ENCODE measurements at regions not wholly inside any gene's neighbourhood (a gene's known extent, or its start where the extent isn't known, plus 50 kb on each side); places are given as distances from the start of the nearest gene placed in this dataset.

DNA sequence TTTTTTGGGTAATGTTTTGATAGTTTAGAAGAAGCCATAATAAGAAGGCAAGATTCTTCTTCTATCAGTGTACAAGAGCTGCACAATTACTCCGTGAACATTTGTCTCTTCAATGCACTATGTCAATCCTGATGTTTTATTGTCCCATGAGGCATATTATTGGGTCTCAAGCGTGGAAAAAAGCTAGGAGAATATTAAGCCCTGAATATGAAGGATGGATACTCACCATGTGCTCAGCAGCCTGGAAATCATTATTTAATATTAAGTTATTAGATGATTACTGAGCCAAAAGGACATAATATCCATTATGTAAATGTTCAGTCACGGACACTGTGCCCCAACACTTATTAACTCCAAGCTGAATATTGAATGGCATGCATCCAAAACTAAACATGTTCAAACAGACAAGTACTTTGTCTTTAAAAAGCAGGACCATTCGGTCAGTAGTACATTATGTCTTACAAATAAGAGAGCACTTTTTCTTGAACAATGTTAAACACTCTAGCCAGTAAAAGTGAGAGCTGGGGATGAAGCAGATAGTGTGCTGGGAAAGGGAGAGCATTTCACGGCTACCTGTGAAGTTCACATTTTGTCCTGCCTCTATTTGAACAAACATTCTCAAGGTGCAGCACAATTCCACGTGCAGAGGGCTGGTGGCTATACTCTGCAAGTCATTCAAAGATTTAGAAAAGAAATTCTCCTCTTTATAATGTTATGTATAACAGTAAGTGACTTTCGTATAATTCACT, 70.6 kb upstream of the CNR1 start:
- no peak for TF ChIP-seq CTCF (IDR thresholded peaks at IDR 0.05; ENCODE audit: insufficient read depth, low read length, poor library complexity, severe bottlenecking)
- H3K27me3 ChIP-seq (ENCODE audit: control insufficient read depth, insufficient read depth, low read length), result no peaks in the 10 kb centered on the region
- H3K36me3 ChIP-seq (ENCODE audit: control insufficient read depth, insufficient read depth, low read length), result no peaks in the 10 kb centered on the region
- no peak for DNase-seq (ENCODE audit: low read depth)
- H3K4me3 ChIP-seq (ENCODE audit: low read depth, low read length), result no peak overlapping the region

DNA sequence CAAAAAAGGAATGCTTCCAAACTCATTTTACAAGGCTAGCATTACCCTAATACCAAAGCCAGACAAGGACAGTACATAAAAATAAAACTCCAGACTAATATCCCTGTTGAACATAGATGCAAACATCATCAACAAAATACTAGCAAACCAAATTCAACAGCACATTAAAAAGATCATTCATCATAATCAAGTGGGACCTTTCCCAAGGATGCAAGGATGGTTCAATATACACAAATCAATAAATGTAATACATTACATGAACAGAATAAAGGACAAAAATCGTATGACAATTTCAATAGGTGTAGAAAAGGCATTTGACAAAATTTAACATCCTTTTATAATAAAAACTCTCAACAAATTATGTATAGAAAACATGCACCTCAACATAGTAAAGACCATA, 66.6 kb upstream of the CNR1 start:
- Histone ChIP-seq H3K36me3 (ENCODE audit: control insufficient read depth, insufficient read depth, low read length) (no peaks in the 10 kb centered on the region), H3K27me3 (ENCODE audit: control insufficient read depth, insufficient read depth, low read length) (no peaks in the 10 kb centered on the region), H3K4me3 (ENCODE audit: low read depth, low read length) (no peak overlapping the region)
- DNase-seq (ENCODE audit: low read depth), result no peak
- TF ChIP-seq CTCF (IDR thresholded peaks at IDR 0.05; ENCODE audit: insufficient read depth, low read length, poor library complexity, severe bottlenecking), result no peak

DNA sequence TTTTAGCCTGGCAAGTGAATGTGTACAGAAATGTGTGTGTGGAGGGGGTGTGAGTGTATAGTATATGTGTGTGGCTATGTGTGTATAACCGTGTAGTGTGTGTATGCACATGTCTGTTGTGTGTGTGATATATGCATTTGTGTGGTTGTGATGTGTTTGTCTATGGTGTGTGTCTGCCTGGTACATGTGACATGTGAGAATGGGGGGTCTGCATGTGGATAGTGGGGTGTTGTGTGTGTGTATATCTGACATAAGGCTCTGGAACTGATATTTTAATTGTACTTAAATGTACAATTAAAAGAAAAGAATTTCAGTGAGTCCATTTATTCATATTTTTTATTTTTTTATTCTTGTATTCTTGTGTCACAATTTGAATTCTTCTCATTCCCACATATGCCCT, 57.2 kb upstream of the CNR1 start:
- H3K4me3 ChIP-seq (ENCODE audit: low read depth, low read length), result no peak overlapping the region
- H3K27me3 ChIP-seq (ENCODE audit: control insufficient read depth, insufficient read depth, low read length), result no peaks in the 10 kb centered on the region
- no peaks in the 10 kb centered on the region for H3K36me3 ChIP-seq (ENCODE audit: control insufficient read depth, insufficient read depth, low read length)
- DNase-seq (ENCODE audit: low read depth), result no peak
- no peak for TF ChIP-seq CTCF (IDR thresholded peaks at IDR 0.05; ENCODE audit: insufficient read depth, low read length, poor library complexity, severe bottlenecking)

DNA sequence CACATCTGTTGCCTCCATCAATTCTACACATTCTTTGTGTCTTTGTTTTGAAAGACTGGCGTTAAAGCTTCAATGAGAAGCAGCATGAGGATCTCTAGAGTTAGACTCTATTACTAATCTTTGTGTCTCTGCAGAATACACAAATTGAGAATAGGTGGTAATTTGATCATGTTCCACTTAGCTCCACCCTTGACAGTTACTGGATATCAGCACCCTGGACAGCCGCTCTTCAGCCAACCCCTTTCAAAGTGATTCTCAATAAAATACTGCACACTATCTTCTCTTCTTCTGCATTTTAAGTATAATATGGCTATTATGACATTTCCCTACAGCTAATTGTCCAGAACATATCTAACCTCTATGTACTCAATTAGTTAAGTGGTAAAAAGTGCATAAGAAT, 54.3 kb upstream of the CNR1 start:
- DNase-seq (ENCODE audit: low read depth), result no peak
- H3K36me3 ChIP-seq (ENCODE audit: control insufficient read depth, insufficient read depth, low read length), result no peaks in the 10 kb centered on the region
- no peak overlapping the region for H3K4me3 ChIP-seq (ENCODE audit: low read depth, low read length)
- no peak for TF ChIP-seq CTCF (IDR thresholded peaks at IDR 0.05; ENCODE audit: insufficient read depth, low read length, poor library complexity, severe bottlenecking)
- no peaks in the 10 kb centered on the region for H3K27me3 ChIP-seq (ENCODE audit: control insufficient read depth, insufficient read depth, low read length)

DNA sequence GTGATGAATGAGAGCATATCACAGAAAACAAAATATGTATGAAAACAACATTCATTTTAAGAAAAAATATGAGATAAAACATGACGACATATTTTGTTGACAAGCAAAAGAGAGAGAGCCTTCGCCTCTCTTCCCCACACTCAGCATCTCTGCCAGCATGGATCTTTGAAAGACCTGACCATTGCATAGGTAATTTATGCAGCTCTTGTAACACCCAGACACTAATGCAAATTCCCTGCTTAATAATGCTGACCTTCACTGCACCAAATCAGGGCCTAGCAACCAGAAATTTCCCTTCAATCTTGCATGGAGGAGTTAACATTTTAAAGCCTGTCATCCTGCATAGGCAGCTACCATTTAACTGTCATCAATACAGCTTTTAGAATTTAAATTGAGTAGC, 50.0 kb upstream of the CNR1 start:
- no peaks in the 10 kb centered on the region for H3K36me3 ChIP-seq (ENCODE audit: control insufficient read depth, insufficient read depth, low read length)
- DNase-seq (ENCODE audit: low read depth), result no peak
- no peak overlapping the region for H3K4me3 ChIP-seq (ENCODE audit: low read depth, low read length)
- no peaks in the 10 kb centered on the region for H3K27me3 ChIP-seq (ENCODE audit: control insufficient read depth, insufficient read depth, low read length)
- no peak for TF ChIP-seq CTCF (IDR thresholded peaks at IDR 0.05; ENCODE audit: insufficient read depth, low read length, poor library complexity, severe bottlenecking)

Data from kidney epithelial cell (primary cell).